ENCODE measurements at regions not wholly inside any gene's neighbourhood (a gene's known extent, or its start where the extent isn't known, plus 50 kb on each side); places are given as distances from the start of the nearest gene placed in this dataset.

DNA sequence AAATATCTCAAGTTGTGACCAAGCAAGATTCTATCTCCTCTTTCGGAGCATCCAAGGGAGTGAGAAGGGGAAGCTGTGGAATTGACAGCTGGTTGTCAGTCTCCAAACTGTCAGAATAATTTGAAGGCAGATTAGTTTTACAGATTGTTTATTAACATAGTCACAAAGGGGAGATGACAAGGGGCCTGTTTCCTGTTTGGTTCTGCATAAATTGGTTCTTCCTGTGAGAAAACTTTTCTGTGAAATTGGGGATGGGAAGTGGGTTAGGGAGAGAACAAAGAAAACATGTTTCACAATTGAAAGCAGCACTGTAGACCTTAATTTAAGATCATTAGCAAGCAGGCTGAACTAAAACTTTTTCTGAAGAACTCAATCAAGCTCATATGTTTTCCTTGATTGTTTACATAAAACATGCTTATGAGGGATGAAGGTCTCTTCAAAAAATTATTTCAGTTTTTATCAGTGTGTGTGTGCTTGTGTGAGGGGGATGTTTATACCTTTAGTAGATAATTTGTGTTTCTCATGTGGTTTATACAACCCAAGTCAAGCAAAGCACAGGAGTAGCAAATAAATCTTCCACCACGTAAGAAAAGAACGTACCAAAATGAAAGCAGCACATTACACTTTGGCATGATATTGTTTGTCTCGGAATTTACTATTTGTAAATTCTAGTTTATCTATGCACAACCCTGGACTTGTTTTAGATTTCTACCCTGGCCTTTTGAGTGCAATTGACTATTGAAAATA is 604.9 kb upstream of the CDH2 start:
- Histone ChIP-seq H3K36me3 (ENCODE audit: control insufficient read depth, insufficient read depth, low read length) (no peaks in the 10 kb centered on the region), H3K27me3 (replicated peaks; ENCODE audit: control insufficient read depth, insufficient read depth, low read length) (no peaks in the 10 kb centered on the region), H3K9me3 (no peaks in the 10 kb centered on the region), H3K4me1 (no peaks in the 10 kb centered on the region), H3K4me3 (ENCODE audit: low read depth, low read length) (no peak overlapping the region)
- no peaks in the 10 kb centered on the region for H3K9me3 Mint-ChIP-seq (ENCODE audit: unreplicated experiment)
- H3K4me3 Mint-ChIP-seq (ENCODE audit: unreplicated experiment), result no peak overlapping the region
- no peaks in the 10 kb centered on the region for H3K36me3 Mint-ChIP-seq (ENCODE audit: insufficient read depth, unreplicated experiment)
- H3K4me1 Mint-ChIP-seq (ENCODE audit: low read depth, unreplicated experiment), result no peaks in the 10 kb centered on the region
- DNase-seq, result no peak
- no peaks in the 10 kb centered on the region for H3K27me3 Mint-ChIP-seq (ENCODE audit: insufficient read depth, unreplicated experiment)
- no TSS peak for BruUV-seq (replicated peaks)
- H3K27ac Mint-ChIP-seq (ENCODE audit: unreplicated experiment), result no peak overlapping the region
- ChIA-PET POLR2A (no interaction called here), CTCF (no interaction called here)
- TF ChIP-seq CTCF (IDR thresholded peaks at IDR 0.05; ENCODE audit: insufficient read depth in 1 of 2, low read depth in 1 of 2, low read length in 1 of 2, severe bottlenecking in 1 of 2, unreplicated experiment in 1 of 2), result no peak
- intact Hi-C loops (cut with micrococcal nuclease; ENCODE audit: unreplicated experiment), result no loop called here

DNA sequence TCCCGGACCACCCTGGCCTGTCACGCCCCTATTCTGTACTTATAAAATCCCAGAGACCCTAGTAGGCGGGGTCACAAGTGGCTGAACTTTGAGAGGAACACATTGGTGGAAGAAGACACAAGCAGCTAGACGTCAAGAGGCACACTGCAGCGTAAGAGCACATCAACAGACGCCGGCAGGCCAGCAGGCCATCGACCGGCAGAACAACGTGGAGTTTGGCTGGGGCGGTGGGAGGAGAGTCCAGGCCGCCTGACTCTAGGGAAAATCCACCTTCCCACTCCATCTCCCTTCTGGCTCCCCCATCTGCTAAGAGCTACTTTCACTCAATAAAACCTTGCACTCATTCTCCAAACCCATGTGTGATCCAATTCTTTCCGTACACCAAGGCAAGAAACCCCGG is 601.8 kb upstream of the CDH2 start:
- TF ChIP-seq CTCF (IDR thresholded peaks at IDR 0.05; ENCODE audit: insufficient read depth in 1 of 2, low read depth in 1 of 2, low read length in 1 of 2, severe bottlenecking in 1 of 2, unreplicated experiment in 1 of 2), result no peak
- POLR2A ChIA-PET, result no interaction called here
- CTCF ChIA-PET, result no interaction called here
- Mint-ChIP-seq H3K27me3 (ENCODE audit: insufficient read depth, unreplicated experiment) (no peaks in the 10 kb centered on the region), H3K27ac (ENCODE audit: unreplicated experiment) (no peak overlapping the region), H3K36me3 (ENCODE audit: insufficient read depth, unreplicated experiment) (no peaks in the 10 kb centered on the region), H3K9me3 (ENCODE audit: unreplicated experiment) (no peaks in the 10 kb centered on the region), H3K4me3 (ENCODE audit: unreplicated experiment) (no peak overlapping the region), H3K4me1 (ENCODE audit: low read depth, unreplicated experiment) (no peaks in the 10 kb centered on the region)
- no peak overlapping the region for H3K4me3 ChIP-seq (ENCODE audit: low read depth, low read length)
- no peaks in the 10 kb centered on the region for H3K9me3 ChIP-seq
- no peaks in the 10 kb centered on the region for H3K4me1 ChIP-seq
- no peak for DNase-seq
- intact Hi-C loops (cut with micrococcal nuclease; ENCODE audit: unreplicated experiment), result no loop called here
- BruUV-seq (replicated peaks), result no TSS peak
- no peaks in the 10 kb centered on the region for H3K36me3 ChIP-seq (ENCODE audit: control insufficient read depth, insufficient read depth, low read length)
- no peaks in the 10 kb centered on the region for H3K27me3 ChIP-seq (replicated peaks; ENCODE audit: control insufficient read depth, insufficient read depth, low read length)

DNA sequence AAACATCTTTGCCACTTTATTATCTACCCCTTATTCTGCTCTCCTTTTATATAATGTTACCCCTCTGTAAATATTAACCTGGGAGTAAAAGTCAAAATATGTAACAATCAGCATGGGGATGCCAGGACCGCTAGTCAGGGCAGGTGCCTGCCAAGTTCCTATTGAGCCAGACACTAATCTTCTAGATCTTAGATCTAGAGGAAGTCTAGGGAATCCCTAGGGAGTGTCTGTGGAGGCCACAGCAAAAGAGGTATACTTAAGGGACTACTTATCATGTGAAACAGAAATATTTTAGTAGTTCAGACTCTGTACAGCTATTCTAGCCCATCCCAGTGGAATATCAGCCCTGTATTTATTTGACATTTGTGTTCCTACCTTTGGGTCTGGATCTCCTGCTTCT is 600.8 kb upstream of the CDH2 start:
- POLR2A ChIA-PET, result no interaction called here

More for the DNA sequence above, 600.8 kb upstream of the CDH2 start:
- no peaks in the 10 kb centered on the region for H3K36me3 Mint-ChIP-seq (ENCODE audit: insufficient read depth, unreplicated experiment)
- DNase-seq, result no peak
- Histone ChIP-seq H3K4me1 (no peaks in the 10 kb centered on the region), H3K9me3 (no peaks in the 10 kb centered on the region), H3K36me3 (ENCODE audit: control insufficient read depth, insufficient read depth, low read length) (no peaks in the 10 kb centered on the region), H3K27me3 (replicated peaks; ENCODE audit: control insufficient read depth, insufficient read depth, low read length) (no peaks in the 10 kb centered on the region), H3K4me3 (ENCODE audit: low read depth, low read length) (no peak overlapping the region)
- intact Hi-C loops (cut with micrococcal nuclease; ENCODE audit: unreplicated experiment), result no loop called here
- H3K4me3 Mint-ChIP-seq (ENCODE audit: unreplicated experiment), result no peak overlapping the region
- CTCF ChIA-PET, result interaction anchor here (0.6 kb wide), 1 partner anchor 1262 kb away, joined by 5 read pairs; no protein-coding TSS in a partner anchor
- no peaks in the 10 kb centered on the region for H3K4me1 Mint-ChIP-seq (ENCODE audit: low read depth, unreplicated experiment)
- no TSS peak for BruUV-seq (replicated peaks)
- no peak for TF ChIP-seq CTCF (IDR thresholded peaks at IDR 0.05; ENCODE audit: insufficient read depth in 1 of 2, low read depth in 1 of 2, low read length in 1 of 2, severe bottlenecking in 1 of 2, unreplicated experiment in 1 of 2)
- peaks cover 6% of the 10 kb centered on the region for H3K27me3 Mint-ChIP-seq (ENCODE audit: insufficient read depth, unreplicated experiment)
- H3K9me3 Mint-ChIP-seq (ENCODE audit: unreplicated experiment), result no peaks in the 10 kb centered on the region
- no peak overlapping the region for H3K27ac Mint-ChIP-seq (ENCODE audit: unreplicated experiment)
